IMR-90 (cell line): ENCODE measurements at regions not wholly inside any gene's neighbourhood (a gene's known extent, or its start where the extent isn't known, plus 50 kb on each side); places are given as distances from the start of the nearest gene placed in this dataset.

ENCODE experiments used
- CHD1 ChIP-seq: IDR thresholded peaks from 2 replicates; pipeline ENCODE4 v1.6.1; 2012; ENCODE audit warnings: low read depth, low read length, improper control_type of control experiment
- MAFK ChIP-seq: IDR thresholded peaks from 2 replicates; pipeline ENCODE4 v1.6.1; 2012; ENCODE audit warnings: low read depth, low read length, improper control_type of control experiment
- MXI1 ChIP-seq: IDR thresholded peaks from 2 replicates; pipeline ENCODE4 v1.6.1; 2012; ENCODE audit warnings: low read depth, mild to moderate bottlenecking, low read length, moderate library complexity, borderline replicate concordance
- POLR2A ChIP-seq: IDR thresholded peaks from 2 replicates; pipeline ENCODE4 v1.6.1; 2012; ENCODE audit warnings: mild to moderate bottlenecking, low read depth, low read length
- TF ChIP-seq, protein P1 (sequence below): conservative IDR thresholded peaks from 2 replicates; pipeline ENCODE4 v1.5.1; 2012; ENCODE audit warnings: mild to moderate bottlenecking, low read depth, low read length, improper control_type of control experiment

DNA sequence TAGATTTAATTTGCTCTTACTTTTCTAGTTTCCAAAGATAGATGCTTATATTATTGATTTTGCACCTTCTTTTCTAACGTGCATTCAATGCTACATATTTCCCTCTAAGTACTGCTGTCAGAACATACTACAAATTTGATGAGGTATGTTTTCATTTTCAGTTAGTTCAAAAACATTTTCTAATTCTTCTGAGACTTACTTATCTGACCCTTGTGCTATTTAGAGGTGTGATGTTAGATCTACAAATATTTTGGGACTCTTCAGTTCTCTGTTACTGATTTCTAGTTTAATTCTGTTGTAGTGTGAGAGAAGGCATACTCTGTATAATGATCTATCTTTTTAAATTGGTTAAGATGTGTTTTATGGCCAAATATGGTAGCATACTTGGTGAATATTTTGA, 97.8 kb upstream of the TMEM168 start:
- TF ChIP-seq MAFK = no peak
- no peak for TF ChIP-seq POLR2A
- TF ChIP-seq, protein P1, sequence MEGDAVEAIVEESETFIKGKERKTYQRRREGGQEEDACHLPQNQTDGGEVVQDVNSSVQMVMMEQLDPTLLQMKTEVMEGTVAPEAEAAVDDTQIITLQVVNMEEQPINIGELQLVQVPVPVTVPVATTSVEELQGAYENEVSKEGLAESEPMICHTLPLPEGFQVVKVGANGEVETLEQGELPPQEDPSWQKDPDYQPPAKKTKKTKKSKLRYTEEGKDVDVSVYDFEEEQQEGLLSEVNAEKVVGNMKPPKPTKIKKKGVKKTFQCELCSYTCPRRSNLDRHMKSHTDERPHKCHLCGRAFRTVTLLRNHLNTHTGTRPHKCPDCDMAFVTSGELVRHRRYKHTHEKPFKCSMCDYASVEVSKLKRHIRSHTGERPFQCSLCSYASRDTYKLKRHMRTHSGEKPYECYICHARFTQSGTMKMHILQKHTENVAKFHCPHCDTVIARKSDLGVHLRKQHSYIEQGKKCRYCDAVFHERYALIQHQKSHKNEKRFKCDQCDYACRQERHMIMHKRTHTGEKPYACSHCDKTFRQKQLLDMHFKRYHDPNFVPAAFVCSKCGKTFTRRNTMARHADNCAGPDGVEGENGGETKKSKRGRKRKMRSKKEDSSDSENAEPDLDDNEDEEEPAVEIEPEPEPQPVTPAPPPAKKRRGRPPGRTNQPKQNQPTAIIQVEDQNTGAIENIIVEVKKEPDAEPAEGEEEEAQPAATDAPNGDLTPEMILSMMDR = no peak
- TF ChIP-seq CHD1 = no peak
- TF ChIP-seq MXI1 = no peak
